ENCODE measurements at regions not wholly inside any gene's neighbourhood (a gene's known extent, or its start where the extent isn't known, plus 50 kb on each side); places are given as distances from the start of the nearest gene placed in this dataset.

DNA sequence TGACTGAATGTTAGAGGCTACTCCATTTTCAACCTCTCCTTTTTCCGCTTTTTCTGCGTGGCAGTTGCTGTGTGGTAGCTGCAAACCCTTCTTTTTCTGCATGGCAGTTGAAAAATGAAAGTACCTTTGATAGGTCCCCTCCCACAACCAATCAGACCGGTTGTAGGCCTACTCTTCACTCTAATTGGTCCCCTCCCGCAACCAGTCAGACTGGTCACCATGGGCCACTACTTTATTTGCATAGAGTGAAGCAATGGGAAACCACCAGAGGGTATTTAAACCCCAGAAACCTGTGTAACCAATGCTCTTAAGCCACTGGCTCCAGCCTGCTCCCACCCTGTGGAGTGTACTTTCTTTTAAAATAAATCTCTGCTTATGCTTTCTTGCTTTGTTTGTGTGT lies 877.8 kb downstream of the FAM133A start:
- Histone ChIP-seq H2BK5ac (ENCODE audit: low read depth, low read length) (no peak overlapping the region), H4K8ac (ENCODE audit: extremely low read depth, insufficient read depth, low read length) (no peak overlapping the region), H2AFZ (ENCODE audit: low read length) (no peak overlapping the region), H4K20me1 (replicated peaks in 1 of 2; ENCODE audit: control insufficient read depth in 1 of 2, insufficient read depth in 2 of 2, low read length in 2 of 2) (no peaks in the 10 kb centered on the region), H4K91ac (replicated peaks; ENCODE audit: insufficient read length, low read length) (no peak overlapping the region), H3K18ac (ENCODE audit: extremely low read depth, low read length) (no peak overlapping the region), H3K9me3 (ENCODE audit: insufficient read depth in 2 of 2, low read depth in 1 of 2, low read length in 1 of 2) (peaks cover 3 to 5% of the 10 kb centered on the region in 2 experiments; a peak in 2 of 4 replicates), H3K4ac (replicated peaks; ENCODE audit: insufficient read length, low read depth, low read length) (no peak overlapping the region), H3K56ac (replicated peaks; ENCODE audit: insufficient read length, low read depth, low read length) (no peak overlapping the region), H3K27ac (ENCODE audit: low read depth, low read length) (no peak overlapping the region), H4K5ac (ENCODE audit: insufficient read length, low read depth, low read length) (no peak overlapping the region), H3K4me3 (ENCODE audit: extremely low read depth in 1 of 4, insufficient read depth in 2 of 4, low read depth in 3 of 4, low read length in 4 of 4) (no peak overlapping the region), H3K79me2 (ENCODE audit: control insufficient read depth in 1 of 2, insufficient read depth in 2 of 2, low read length in 2 of 2) (no peaks in the 10 kb centered on the region), H3K23me2 (ENCODE audit: low read depth, low read length) (no peaks in the 10 kb centered on the region), H3K14ac (ENCODE audit: insufficient read length) (no peak overlapping the region), H3K4me1 (replicated peaks in 1 of 4; ENCODE audit: control insufficient read depth in 3 of 4, insufficient read depth in 4 of 4, low read length in 3 of 4) (no peaks in the 10 kb centered on the region), H3K79me1 (ENCODE audit: low read depth, low read length) (no peaks in the 10 kb centered on the region), H2AK5ac (ENCODE audit: low read depth, low read length) (no peak overlapping the region), H3K36me3 (ENCODE audit: control insufficient read depth in 2 of 4, insufficient read depth in 4 of 4, low read length in 3 of 4) (no peaks in the 10 kb centered on the region; a peak in 1 of 8 replicates), H3K4me2 (ENCODE audit: insufficient read depth in 1 of 2, low read depth in 2 of 2, low read length in 2 of 2) (no peak overlapping the region), H2BK20ac (ENCODE audit: low read length) (no peak overlapping the region), H3K23ac (ENCODE audit: insufficient read length) (no peak overlapping the region), H2BK12ac (ENCODE audit: low read depth, low read length) (no peak overlapping the region), H2BK15ac (ENCODE audit: low read length) (no peak overlapping the region), H3K27me3 (replicated peaks in 1 of 4; ENCODE audit: control insufficient read depth in 3 of 4, extremely low read depth in 1 of 4, insufficient read depth in 3 of 4, low read length in 3 of 4) (no peaks in the 10 kb centered on the region), H3K9ac (replicated peaks in 1 of 4; ENCODE audit: extremely low read depth in 1 of 4, low read depth in 3 of 4, low read length in 3 of 4) (no peak overlapping the region), H2BK120ac (replicated peaks; ENCODE audit: low read depth, low read length) (no peak overlapping the region)
- no peak for TF ChIP-seq JUND (IDR thresholded peaks at IDR 0.05; ENCODE audit: low read length)
- no peak for TF ChIP-seq BRCA1 (IDR thresholded peaks at IDR 0.05; ENCODE audit: low read depth, low read length)
- TF ChIP-seq HDAC6 (IDR thresholded peaks at IDR 0.05; ENCODE audit: low read depth, low read length): no peak
- TF ChIP-seq CREB1 (IDR thresholded peaks at IDR 0.05): no peak
- no peak for TF ChIP-seq CHD2 (IDR thresholded peaks at IDR 0.05; ENCODE audit: low read length)
- 98% methylated on average over 4 of the region's 4 CpGs; no CpG with 5 or more reads in 1 of the 2 experiments for WGBS, 2 experiments (ENCODE audit: extremely low coverage in 1 of 2, insufficient coverage in 1 of 2, insufficient read length in 1 of 2, insufficient replicate concordance in 2 of 2, low coverage in 1 of 2, low lambda C conversion rate in 2 of 2, missing lambda C conversion rate in 1 of 2)
- FAIRE-seq (no peak), DNase-seq (ENCODE audit: low read depth in 1 of 2, low spot score in 2 of 2) (no peak)
- POLR2A ChIA-PET (ENCODE audit: partially characterized antibody): no interaction called here
- CTCF ChIA-PET (ENCODE audit: partially characterized antibody): no interaction called here

All from H1 (cell line).